Adipocyte (in vitro differentiated cells): ENCODE measurements at regions not wholly inside any gene's neighbourhood (a gene's known extent, or its start where the extent isn't known, plus 50 kb on each side); places are given as distances from the start of the nearest gene placed in this dataset.
"Not testable (repeated sequence)": the region's sequence is repeated elsewhere in the genome, so short reads cannot be mapped to it uniquely, and the experiment has no call there.

ENCODE experiments used
- DNase-seq: peaks from one replicate; pipeline ENCODE4 v3.0.0-alpha.2; 2015; ENCODE audit warnings: low read depth
- H3K27me3 ChIP-seq: replicated peaks from 2 replicates; pipeline ENCODE4 v1.7.0; 2013; ENCODE audit warnings: mild to moderate bottlenecking, low read length, moderate library complexity; ENCODE audit not compliant: control insufficient read depth, insufficient read depth
- H3K36me3 ChIP-seq: 2 replicates; pipeline ENCODE4 v1.7.0; 2013; ENCODE audit warnings: low read length, mild to moderate bottlenecking, moderate library complexity; ENCODE audit not compliant: control insufficient read depth, insufficient read depth, severe bottlenecking
- H3K4me1 ChIP-seq: 2 replicates; pipeline ENCODE4 v1.7.0; 2013; ENCODE audit warnings: mild to moderate bottlenecking, low read length, moderate library complexity; ENCODE audit not compliant: control insufficient read depth, insufficient read depth
- H3K4me3 ChIP-seq: 2 replicates; pipeline ENCODE4 v1.7.0; 2013; ENCODE audit warnings: mild to moderate bottlenecking, low read length, moderate library complexity
- H3K9ac ChIP-seq: 2 replicates; pipeline ENCODE4 v1.7.0; 2013; ENCODE audit warnings: mild to moderate bottlenecking, low read length, moderate library complexity
- H3K9me3 ChIP-seq: 2 replicates; pipeline ENCODE4 v1.7.0; 2013; ENCODE audit warnings: mild to moderate bottlenecking, low read length, moderate library complexity; ENCODE audit not compliant: control insufficient read depth

- no peak overlapping the region for H3K4me3 ChIP-seq
- no peak for DNase-seq
- no peaks in the 10 kb centered on the region for H3K4me1 ChIP-seq
- H3K9ac ChIP-seq, result no peak overlapping the region
- H3K9me3 ChIP-seq, result no peaks in the 10 kb centered on the region
- no peaks in the 10 kb centered on the region for H3K36me3 ChIP-seq
- H3K27me3 ChIP-seq, result peaks cover 51% of the 10 kb centered on the region
Measured at GRCh38 chr7:131933751-131934289, 377.4 kb upstream of the PODXL start.

- H3K4me3 ChIP-seq, DNase-seq, H3K9me3 ChIP-seq, H3K9ac ChIP-seq, H3K4me1 ChIP-seq, H3K36me3 ChIP-seq: not testable (repeated sequence)
- H3K27me3 ChIP-seq, result peaks cover 57% of the 10 kb centered on the region
Measured at GRCh38 chr7:131933219-131933618, 376.8 kb upstream of the PODXL start.

GRCh38 chr7:131932271-131932670 lies 375.8 kb upstream of the PODXL start:
- Histone ChIP-seq H3K9ac (no peak overlapping the region), H3K9me3 (no peaks in the 10 kb centered on the region), H3K4me3 (no peak overlapping the region), H3K27me3 (peaks cover 63% of the 10 kb centered on the region), H3K4me1 (no peaks in the 10 kb centered on the region), H3K36me3 (no peaks in the 10 kb centered on the region)
- DNase-seq, result no peak

GRCh38 chr7:131931370-131931769 lies 374.9 kb upstream of the PODXL start:
- Histone ChIP-seq H3K27me3 (peaks cover 71% of the 10 kb centered on the region), H3K9me3 (no peaks in the 10 kb centered on the region), H3K9ac (no peak overlapping the region), H3K36me3 (no peaks in the 10 kb centered on the region), H3K4me3 (no peak overlapping the region), H3K4me1 (no peaks in the 10 kb centered on the region)
- DNase-seq, result no peak

- Histone ChIP-seq H3K27me3 (peaks cover 72% of the 10 kb centered on the region), H3K9ac (no peak overlapping the region), H3K36me3 (no peaks in the 10 kb centered on the region), H3K4me1 (no peaks in the 10 kb centered on the region), H3K9me3 (no peaks in the 10 kb centered on the region), H3K4me3 (no peak overlapping the region)
- DNase-seq, result no peak
Measured at GRCh38 chr7:131929632-131930031, 373.2 kb upstream of the PODXL start.

- Histone ChIP-seq H3K4me1 (no peaks in the 10 kb centered on the region), H3K4me3 (no peak overlapping the region), H3K36me3 (no peaks in the 10 kb centered on the region), H3K9ac (no peak overlapping the region), H3K9me3 (no peaks in the 10 kb centered on the region), H3K27me3 (peaks cover 57% of the 10 kb centered on the region)
- DNase-seq, result no peak
Measured at GRCh38 chr7:131927770-131928423, 371.5 kb upstream of the PODXL start.

- Histone ChIP-seq H3K27me3 (peaks cover 62% of the 10 kb centered on the region), H3K4me1 (no peaks in the 10 kb centered on the region), H3K9ac (no peak overlapping the region), H3K4me3 (no peak overlapping the region), H3K9me3 (no peaks in the 10 kb centered on the region), H3K36me3 (no peaks in the 10 kb centered on the region)
- no peak for DNase-seq
Measured at GRCh38 chr7:131925636-131926035, 369.2 kb upstream of the PODXL start.

GRCh38 chr7:131924857-131925256 lies 368.4 kb upstream of the PODXL start:
- Histone ChIP-seq H3K27me3 (peaks cover 54% of the 10 kb centered on the region), H3K4me3 (no peak overlapping the region), H3K36me3 (no peaks in the 10 kb centered on the region), H3K9ac (no peak overlapping the region), H3K9me3 (no peaks in the 10 kb centered on the region), H3K4me1 (no peaks in the 10 kb centered on the region)
- DNase-seq, result no peak

GRCh38 chr7:131922948-131923347 lies 366.5 kb upstream of the PODXL start:
- H3K9ac ChIP-seq, DNase-seq, H3K9me3 ChIP-seq, H3K4me1 ChIP-seq, H3K36me3 ChIP-seq, H3K4me3 ChIP-seq: not testable (repeated sequence)
- peaks cover 58% of the 10 kb centered on the region for H3K27me3 ChIP-seq

- DNase-seq, result peak; percentile 4
Measured at GRCh38 chr7:131921016-131921415, 364.6 kb upstream of the PODXL start.

GRCh38 chr7:131919920-131920709 lies 363.7 kb upstream of the PODXL start:
- Histone ChIP-seq H3K4me1 (no peaks in the 10 kb centered on the region), H3K9ac (no peak overlapping the region), H3K9me3 (no peaks in the 10 kb centered on the region), H3K27me3 (peaks cover 33% of the 10 kb centered on the region), H3K36me3 (no peaks in the 10 kb centered on the region), H3K4me3 (no peak overlapping the region)
- no peak for DNase-seq

More at GRCh38 chr7:131921016-131921415, 364.6 kb upstream of the PODXL start:
- H3K36me3 ChIP-seq, result no peaks in the 10 kb centered on the region
- H3K9ac ChIP-seq, result no peak overlapping the region
- peaks cover 40% of the 10 kb centered on the region for H3K27me3 ChIP-seq
- H3K4me3 ChIP-seq, result no peak overlapping the region
- H3K9me3 ChIP-seq, result no peaks in the 10 kb centered on the region
- no peaks in the 10 kb centered on the region for H3K4me1 ChIP-seq
